GM23338 (cell line): ENCODE measurements at regions not wholly inside any gene's neighbourhood (a gene's known extent, or its start where the extent isn't known, plus 50 kb on each side); places are given as distances from the start of the nearest gene placed in this dataset.

Source experiments
- ATAC-seq: fragments of 200-7000 bp; cut with Tn5 transposase; 3 replicates; pipeline ENCODE4 v1.9.1; 2020
- DNase-seq: peaks from one replicate; pipeline ENCODE4 v3.0.0-alpha.2; 2015; ENCODE audit warnings: low spot score
- H2AFZ ChIP-seq: fragments of 200-600 bp; sonication (generic); 2 replicates; pipeline ENCODE4 v1.8.0; 2016; ENCODE audit warnings: antibody characterized with exemption, mild to moderate bottlenecking, moderate library complexity
- H3F3A ChIP-seq: fragments of 200-600 bp; sonication (generic); replicated peaks from 2 replicates; pipeline ENCODE4 v1.8.0; 2017; ENCODE audit warnings: antibody characterized with exemption, mixed run types, low read depth
- H3K27ac ChIP-seq: fragments of 200-600 bp; sonication (generic); 2 replicates; pipeline ENCODE4 v1.6.1; 2016; ENCODE audit warnings: low read depth
- H3K27me3 ChIP-seq: fragments of 200-600 bp; sonication (generic); 2 replicates; pipeline ENCODE4 v1.8.0; 2016; ENCODE audit warnings: mild to moderate bottlenecking, mixed run types, moderate library complexity; ENCODE audit not compliant: insufficient read depth
- H3K36me3 ChIP-seq: fragments of 200-600 bp; sonication (generic); 2 replicates; pipeline ENCODE4 v1.8.0; 2016; ENCODE audit warnings: mild to moderate bottlenecking; ENCODE audit not compliant: insufficient read depth
- H3K4me1 ChIP-seq: fragments of 200-600 bp; sonication (generic); 2 replicates; pipeline ENCODE4 v1.8.0; 2016; ENCODE audit warnings: mild to moderate bottlenecking, moderate library complexity; ENCODE audit not compliant: insufficient read depth
- H3K4me2 ChIP-seq: fragments of 200-600 bp; sonication (generic); 2 replicates; pipeline ENCODE4 v1.7.1; 2017; ENCODE audit warnings: mixed run types
- H3K4me3 ChIP-seq: fragments of 200-600 bp; sonication (generic); 2 replicates; pipeline ENCODE4 v1.6.1; 2016; ENCODE audit warnings: mixed run types
- H3K79me2 ChIP-seq: fragments of 200-600 bp; sonication (generic); replicated peaks from 2 replicates; pipeline ENCODE4 v1.8.0; 2017; ENCODE audit warnings: mild to moderate bottlenecking; ENCODE audit not compliant: insufficient read depth
- H3K9me2 ChIP-seq: fragments of 200-600 bp; sonication (generic); 2 replicates; pipeline ENCODE4 v1.8.0; 2017; ENCODE audit not compliant: insufficient read depth
- H4K20me1 ChIP-seq: fragments of 200-600 bp; sonication (generic); replicated peaks from 2 replicates; pipeline ENCODE4 v1.8.0; 2017; ENCODE audit warnings: mild to moderate bottlenecking; ENCODE audit not compliant: insufficient read depth
- H3K27ac Mint-ChIP-seq: 2 replicates; pipeline ENCODE4 v1.8.0; 2020; ENCODE audit warnings: inconsistent platforms, mild to moderate bottlenecking, moderate library complexity, mixed read lengths
- H3K27me3 Mint-ChIP-seq: 3 replicates; pipeline ENCODE4 v1.8.0; 2022; ENCODE audit warnings: low read depth, mild to moderate bottlenecking, moderate library complexity, mixed read lengths, inconsistent platforms; ENCODE audit not compliant: insufficient read depth, poor library complexity
- H3K36me3 Mint-ChIP-seq: 3 replicates; pipeline ENCODE4 v1.8.0; 2021; ENCODE audit warnings: low read depth, mild to moderate bottlenecking, inconsistent platforms, moderate library complexity, mixed read lengths
- H3K4me1 Mint-ChIP-seq: 3 replicates; pipeline ENCODE4 v1.8.0; 2020; ENCODE audit warnings: mild to moderate bottlenecking, inconsistent platforms, mixed read lengths
- H3K4me3 Mint-ChIP-seq: 3 replicates; pipeline ENCODE4 v1.8.0; 2021; ENCODE audit warnings: moderate library complexity, mild to moderate bottlenecking, inconsistent platforms, mixed read lengths
- H3K9me3 Mint-ChIP-seq: 3 replicates; pipeline ENCODE4 v1.8.0; 2020; ENCODE audit warnings: moderate library complexity, mild to moderate bottlenecking, inconsistent platforms, mixed read lengths
- CREB1 ChIP-seq: fragments of 250-450 bp; sonication (Bioruptor Pico); IDR thresholded peaks from 2 replicates; pipeline ENCODE4 v1.5.0; 2020; ENCODE audit warnings: low read depth, mild to moderate bottlenecking, moderate library complexity
- EZH2 ChIP-seq: fragments of 200-600 bp; sonication (generic); IDR thresholded peaks from one replicate; pipeline ENCODE4 v1.8.0; 2017; ENCODE audit warnings: antibody characterized with exemption, mild to moderate bottlenecking, low read depth; ENCODE audit not compliant: unreplicated experiment
- EZH2phosphoT487 ChIP-seq: fragments of 200-600 bp; sonication (generic); IDR thresholded peaks from one replicate; pipeline ENCODE4 v1.8.1; 2018; ENCODE audit warnings: antibody characterized with exemption; ENCODE audit not compliant: unreplicated experiment
- JUNB ChIP-seq: IDR thresholded peaks from one replicate; pipeline ENCODE4 v1.6.1; 2016; ENCODE audit warnings: antibody characterized with exemption; ENCODE audit not compliant: unreplicated experiment
- NANOG ChIP-seq: IDR thresholded peaks from 2 replicates; pipeline ENCODE4 v1.6.1; 2016; ENCODE audit warnings: antibody characterized with exemption, borderline replicate concordance
- POLR2AphosphoS5 ChIP-seq: IDR thresholded peaks from 2 replicates; pipeline ENCODE4 v1.6.1; 2016; ENCODE audit warnings: antibody characterized with exemption, low read depth
- REST ChIP-seq: IDR thresholded peaks from one replicate; pipeline ENCODE4 v1.6.1; 2018; ENCODE audit warnings: antibody characterized with exemption; ENCODE audit not compliant: unreplicated experiment
- STAT1 ChIP-seq: IDR thresholded peaks from one replicate; pipeline ENCODE4 v1.6.1; 2016; ENCODE audit warnings: antibody characterized with exemption; ENCODE audit not compliant: unreplicated experiment
- ZNF114 ChIP-seq: fragments of 250-450 bp; sonication (Bioruptor Pico); IDR thresholded peaks from 2 replicates; pipeline ENCODE4 v1.5.0; 2020; ENCODE audit warnings: mild to moderate bottlenecking, moderate library complexity
- ZNF331 ChIP-seq: fragments of 250-450 bp; sonication (Bioruptor Pico); IDR thresholded peaks from 2 replicates; pipeline ENCODE4 v1.5.0; 2020; ENCODE audit warnings: low read depth, mild to moderate bottlenecking, moderate library complexity
- ZNF462 ChIP-seq: fragments of 250-450 bp; sonication (Bioruptor Pico); IDR thresholded peaks from 2 replicates; pipeline ENCODE4 v1.5.0; 2020; ENCODE audit warnings: mild to moderate bottlenecking, moderate library complexity
- TF ChIP-seq, protein P1 (sequence below): IDR thresholded peaks from 2 replicates; pipeline ENCODE4 v1.6.1; 2016; ENCODE audit warnings: antibody characterized with exemption
- TF ChIP-seq, protein P2 (sequence below), 2 experiments: fragments of 200-600 bp in 1 of 2; sonication (generic) in 1 of 2; conservative IDR thresholded peaks; 2 replicates each; pipeline versions ENCODE4 v1.5.1 to v1.6.1; 2016 to 2017; ENCODE audit warnings: antibody characterized with exemption in 2 of 2, low read depth in 2 of 2, mild to moderate bottlenecking in 2 of 2, moderate library complexity in 1 of 2

DNA sequence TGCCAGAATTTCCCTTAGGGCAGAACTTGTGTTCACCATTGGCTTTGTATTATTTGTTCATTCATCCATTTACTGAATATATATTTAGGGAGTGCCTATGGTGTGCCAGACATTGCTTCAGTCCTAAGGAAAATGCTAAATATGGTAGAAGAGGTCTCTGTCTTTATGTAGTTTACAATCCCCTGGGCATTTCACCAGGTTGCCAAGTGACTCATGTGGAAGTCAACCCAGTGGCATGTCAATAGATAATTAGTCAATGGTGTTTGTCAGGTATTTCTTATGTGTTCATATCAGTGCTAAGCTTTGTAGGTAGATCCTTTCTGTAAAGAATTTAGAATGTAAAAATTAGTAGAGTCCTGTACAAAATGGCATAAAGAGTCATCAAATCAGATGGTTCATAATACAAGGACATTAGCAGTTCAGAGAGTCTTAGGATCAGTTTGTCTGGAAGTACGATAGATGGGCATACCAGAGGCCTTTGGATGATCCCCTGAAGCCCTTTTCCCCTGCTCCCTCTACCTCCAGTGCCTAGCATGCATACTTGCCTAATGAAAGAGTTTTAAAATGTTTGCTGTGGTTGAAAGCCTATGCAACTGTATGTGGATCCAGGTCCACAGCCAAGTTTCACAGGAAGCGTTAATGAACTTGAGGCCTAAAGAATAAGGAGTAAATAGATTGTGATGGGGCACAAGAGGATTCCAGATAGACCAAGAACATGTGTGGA is 58.5 kb upstream of the SESN3 start:
- no peak overlapping the region for H2AFZ ChIP-seq
- H3K4me3 Mint-ChIP-seq: no peak overlapping the region

More for the DNA sequence above, 58.5 kb upstream of the SESN3 start:
- H4K20me1 ChIP-seq: no peaks in the 10 kb centered on the region
- no peak for ATAC-seq
- H3K27ac ChIP-seq: no peak overlapping the region
- Mint-ChIP-seq H3K9me3 (no peaks in the 10 kb centered on the region), H3K36me3 (no peaks in the 10 kb centered on the region), H3K27me3 (peaks cover 7% of the 10 kb centered on the region), H3K4me1 (peaks cover 20% of the 10 kb centered on the region), H3K27ac (no peak overlapping the region)
- no peak overlapping the region for H3K4me2 ChIP-seq
- H3F3A ChIP-seq: no peaks in the 10 kb centered on the region
- no peak overlapping the region for H3K4me3 ChIP-seq
- no peaks in the 10 kb centered on the region for H3K36me3 ChIP-seq
- H3K4me1 ChIP-seq: peaks cover 18% of the 10 kb centered on the region
- H3K27me3 ChIP-seq: no peaks in the 10 kb centered on the region
- peaks cover 6% of the 10 kb centered on the region; the same call in 1 of the 2 replicates for H3K9me2 ChIP-seq
- TF ChIP-seq JUNB (no peak), STAT1 (no peak), CREB1 (CRISPR knock-in tag) (no peak), EZH2 (no peak), ZNF331 (CRISPR knock-in tag) (no peak), ZNF114 (CRISPR knock-in tag) (no peak), NANOG (no peak), POLR2AphosphoS5 (no peak), EZH2phosphoT487 (no peak), ZNF462 (CRISPR knock-in tag) (no peak), REST (no peak)
- TF ChIP-seq, protein P1, sequence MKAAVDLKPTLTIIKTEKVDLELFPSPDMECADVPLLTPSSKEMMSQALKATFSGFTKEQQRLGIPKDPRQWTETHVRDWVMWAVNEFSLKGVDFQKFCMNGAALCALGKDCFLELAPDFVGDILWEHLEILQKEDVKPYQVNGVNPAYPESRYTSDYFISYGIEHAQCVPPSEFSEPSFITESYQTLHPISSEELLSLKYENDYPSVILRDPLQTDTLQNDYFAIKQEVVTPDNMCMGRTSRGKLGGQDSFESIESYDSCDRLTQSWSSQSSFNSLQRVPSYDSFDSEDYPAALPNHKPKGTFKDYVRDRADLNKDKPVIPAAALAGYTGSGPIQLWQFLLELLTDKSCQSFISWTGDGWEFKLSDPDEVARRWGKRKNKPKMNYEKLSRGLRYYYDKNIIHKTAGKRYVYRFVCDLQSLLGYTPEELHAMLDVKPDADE: no peak
- TF ChIP-seq, protein P2, sequence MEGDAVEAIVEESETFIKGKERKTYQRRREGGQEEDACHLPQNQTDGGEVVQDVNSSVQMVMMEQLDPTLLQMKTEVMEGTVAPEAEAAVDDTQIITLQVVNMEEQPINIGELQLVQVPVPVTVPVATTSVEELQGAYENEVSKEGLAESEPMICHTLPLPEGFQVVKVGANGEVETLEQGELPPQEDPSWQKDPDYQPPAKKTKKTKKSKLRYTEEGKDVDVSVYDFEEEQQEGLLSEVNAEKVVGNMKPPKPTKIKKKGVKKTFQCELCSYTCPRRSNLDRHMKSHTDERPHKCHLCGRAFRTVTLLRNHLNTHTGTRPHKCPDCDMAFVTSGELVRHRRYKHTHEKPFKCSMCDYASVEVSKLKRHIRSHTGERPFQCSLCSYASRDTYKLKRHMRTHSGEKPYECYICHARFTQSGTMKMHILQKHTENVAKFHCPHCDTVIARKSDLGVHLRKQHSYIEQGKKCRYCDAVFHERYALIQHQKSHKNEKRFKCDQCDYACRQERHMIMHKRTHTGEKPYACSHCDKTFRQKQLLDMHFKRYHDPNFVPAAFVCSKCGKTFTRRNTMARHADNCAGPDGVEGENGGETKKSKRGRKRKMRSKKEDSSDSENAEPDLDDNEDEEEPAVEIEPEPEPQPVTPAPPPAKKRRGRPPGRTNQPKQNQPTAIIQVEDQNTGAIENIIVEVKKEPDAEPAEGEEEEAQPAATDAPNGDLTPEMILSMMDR (conservative IDR thresholded peaks at IDR 0.05; ENCODE audit: low read depth in 2 of 2): no peak
- no peaks in the 10 kb centered on the region for H3K79me2 ChIP-seq
- no peak for DNase-seq
